ENCODE measurements at regions not wholly inside any gene's neighbourhood (a gene's known extent, or its start where the extent isn't known, plus 50 kb on each side); places are given as distances from the start of the nearest gene placed in this dataset.

- 3% methylated on average over 3 of the region's 3 CpGs for WGBS (ENCODE audit: low lambda C conversion rate)
- Histone ChIP-seq H3K36me3 (replicated peaks in 1 of 2; ENCODE audit: control insufficient read depth in 1 of 2, insufficient read depth in 2 of 2, low read length in 1 of 2) (no peaks in the 10 kb centered on the region), H3K27ac (ENCODE audit: low read depth in 2 of 2, low read length in 1 of 2) (no peak overlapping the region), H4K20me1 (ENCODE audit: insufficient read depth) (no peaks in the 10 kb centered on the region), H3K27me3 (ENCODE audit: insufficient read depth) (no peaks in the 10 kb centered on the region), H3K79me2 (ENCODE audit: insufficient read depth) (no peaks in the 10 kb centered on the region), H3K9ac (no peak overlapping the region), H3F3A (replicated peaks; ENCODE audit: insufficient read depth) (no peaks in the 10 kb centered on the region), H3K9me2 (no peaks in the 10 kb centered on the region), H3K4me1 (ENCODE audit: control insufficient read depth in 1 of 2, insufficient read depth in 2 of 2, low read depth in 1 of 2, low read length in 1 of 2) (no peaks in the 10 kb centered on the region), H3K4me3 (ENCODE audit: low read depth in 2 of 2, low read length in 1 of 2) (no peak overlapping the region), H3K9me3 (no peaks in the 10 kb centered on the region), H2AFZ (ENCODE audit: low read depth) (no peak overlapping the region), H3K4me2 (no peak overlapping the region)
- CTCF ChIA-PET: no interaction called here
- TF ChIP-seq RCOR1 (IDR thresholded peaks at IDR 0.05; ENCODE audit: low read length) (no peak), NFIC (IDR thresholded peaks at IDR 0.05; ENCODE audit: borderline replicate concordance) (no peak), RXRA (IDR thresholded peaks at IDR 0.05; ENCODE audit: borderline replicate concordance, low read depth) (no peak), NRF1 (IDR thresholded peaks at IDR 0.05; ENCODE audit: low read depth, low read length) (no peak), SMC3 (IDR thresholded peaks at IDR 0.05; ENCODE audit: low read depth, low read length) (no peak), EZH2phosphoT487 (IDR thresholded peaks at IDR 0.05; ENCODE audit: borderline replicate concordance, low read depth) (no peak), EP300 (IDR thresholded peaks at IDR 0.05; ENCODE audit: borderline replicate concordance in 1 of 2, low read depth in 1 of 2, low read length in 1 of 2) (no peak), MAX (IDR thresholded peaks at IDR 0.05; ENCODE audit: low read depth) (no peak), POLR2AphosphoS5 (IDR thresholded peaks at IDR 0.05; ENCODE audit: low read depth, low read length) (no peak), MXI1 (IDR thresholded peaks at IDR 0.05; ENCODE audit: low read depth, low read length) (no peak), RFX5 (IDR thresholded peaks at IDR 0.05; ENCODE audit: low read length) (no peak), PBX3 (IDR thresholded peaks at IDR 0.05) (no peak), JUND (IDR thresholded peaks at IDR 0.05) (no peak), ELF1 (IDR thresholded peaks at IDR 0.05) (no peak), REST (IDR thresholded peaks at IDR 0.05; ENCODE audit: low read depth, low read length) (no peak), MEF2A (IDR thresholded peaks at IDR 0.05; ENCODE audit: borderline replicate concordance, low read depth) (no peak), TCF12 (IDR thresholded peaks at IDR 0.05) (no peak), CTCF (IDR thresholded peaks at IDR 0.05) (no peak), FOXM1 (IDR thresholded peaks at IDR 0.05; ENCODE audit: low read depth) (no peak), IRF3 (IDR thresholded peaks at IDR 0.05; ENCODE audit: low read depth, low read length) (no peak)
- DNase-seq: no peak
- POLR2A ChIA-PET: no interaction called here
These were observed 191.6 kb upstream of the MOCS1 start for GRCh38 chr6:40125680-40126394.
